K562 (cell line): ENCODE measurements at regions not wholly inside any gene's neighbourhood (a gene's known extent, or its start where the extent isn't known, plus 50 kb on each side); places are given as distances from the start of the nearest gene placed in this dataset.

Experiments used
- ATAC-seq: fragments of 200-7000 bp; cut with Tn5 transposase; 3 replicates; pipeline ENCODE4 v1.9.1; 2020; ENCODE audit warnings: moderate library complexity
- BruUV-seq: library from RNA; stranded (reverse); fragments of 400-500 nt; replicated peaks from 2 replicates; lab custom pipeline; 2021; lab: Mats Ljungman, UMichigan
- CTCF ChIA-PET: fragments of 300-600 bp; formaldehyde crosslinking; extraction: SDS; loops from one replicate; lab custom pipeline; 2021; ENCODE audit warnings: low intra/inter-chr PET ratio; lab: Yijun Ruan, JAX
- POLR2A ChIA-PET: fragments of 300-600, 350-650 bp; sonication (Branson Sonifier 250); formaldehyde crosslinking; extraction: SDS; loops from one replicate; lab custom pipeline; 2021; ENCODE audit warnings: antibody characterized with exemption, inconsistent platforms; lab: Yijun Ruan, JAX
- DNase-seq, 4 experiments: peaks; one replicate each; pipeline versions ENCODE4 v3.0.0 to v3.0.0-alpha.2; 2011 to 2018; ENCODE audit warnings: low spot score in 3 of 4, mixed read lengths in 3 of 4; ENCODE audit errors: extremely low read depth in 1 of 4
- FAIRE-seq: peaks from 2 replicates; lab custom pipeline; 2011; peaks lifted over from hg19 to GRCh38; lab: Jason Lieb, UNC
- H2AFZ ChIP-seq: 2 replicates; pipeline ENCODE4 v1.6.0; 2011; ENCODE audit warnings: low read depth, low read length, control low read depth, inconsistent platforms
- H3K27ac ChIP-seq: fragments of 200-600 bp; 3 replicates; pipeline ENCODE4 v1.8.0; 2011; ENCODE audit warnings: low read depth, mild to moderate bottlenecking, control low read depth, inconsistent platforms, low read length, moderate library complexity, mixed read lengths; ENCODE audit errors: extremely low read depth
- H3K27me3 ChIP-seq, 2 experiments: fragments of 300-600 bp in 1 of 2; 2 replicates in 1 of 2; 3 replicates in 1 of 2; pipeline versions ENCODE4 v1.6.0 to v1.8.0; 2011; ENCODE audit warnings: inconsistent platforms in 2 of 2, low read length in 2 of 2, mild to moderate bottlenecking in 1 of 2, mixed read lengths in 1 of 2, moderate library complexity in 1 of 2; ENCODE audit not compliant: control insufficient read depth in 2 of 2, insufficient read depth in 2 of 2
- H3K36me3 ChIP-seq: fragments of 300-600 bp; 3 replicates; pipeline ENCODE4 v1.8.0; 2011; ENCODE audit warnings: mild to moderate bottlenecking, low read length, inconsistent platforms; ENCODE audit not compliant: control insufficient read depth, insufficient read depth
- H3K4me1 ChIP-seq, 2 experiments: fragments of 200-600 bp in 1 of 2; replicated peaks in 1 of 2; 2 replicates in 1 of 2; 3 replicates in 1 of 2; pipeline versions ENCODE4 v1.5.1 to v1.8.0; 2011; ENCODE audit warnings: inconsistent platforms in 2 of 2, low read length in 2 of 2, mild to moderate bottlenecking in 1 of 2, mixed read lengths in 1 of 2, moderate library complexity in 1 of 2; ENCODE audit not compliant: control insufficient read depth in 2 of 2, insufficient read depth in 2 of 2
- H3K4me2 ChIP-seq: 2 replicates; pipeline ENCODE4 v1.6.1; 2011; ENCODE audit warnings: low read length, control low read depth, inconsistent platforms, mixed read lengths; ENCODE audit not compliant: insufficient read depth
- H3K4me3 ChIP-seq: fragments of 200-600 bp; sonication (generic), shearing (Covaris generic); 2 replicates; pipeline ENCODE4 v1.5.1; 2016; ENCODE audit warnings: control low read depth, inconsistent platforms
- H3K79me2 ChIP-seq: fragments of 200-600 bp; 3 replicates; pipeline ENCODE4 v1.8.0; 2011; ENCODE audit warnings: low read length, inconsistent platforms; ENCODE audit not compliant: control insufficient read depth, insufficient read depth
- H3K9ac ChIP-seq, 2 experiments: 2 replicates each; pipeline versions ENCODE4 v1.6.0 to v1.6.1; 2011; ENCODE audit warnings: low read depth in 2 of 2, low read length in 2 of 2, control low read depth in 1 of 2, inconsistent platforms in 1 of 2, mild to moderate bottlenecking in 1 of 2, mixed read lengths in 1 of 2; ENCODE audit not compliant: insufficient read depth in 1 of 2
- H3K9me1 ChIP-seq: one replicate; pipeline ENCODE4 v1.6.0; 2011; ENCODE audit warnings: inconsistent platforms, mild to moderate bottlenecking, low read length, moderate library complexity; ENCODE audit not compliant: control insufficient read depth, insufficient read depth
- H3K9me3 ChIP-seq: replicated peaks from 2 replicates; pipeline ENCODE4 v1.5.1; 2011; ENCODE audit warnings: low read depth, low read length, inconsistent platforms; ENCODE audit not compliant: control insufficient read depth, insufficient read depth
- H4K20me1 ChIP-seq: replicated peaks from 2 replicates; pipeline ENCODE4 v1.6.1; 2011; ENCODE audit warnings: low read length, inconsistent platforms, mixed read lengths; ENCODE audit not compliant: control insufficient read depth, insufficient read depth
- CBFB ChIP-seq: sonication (generic); formaldehyde crosslinking; IDR thresholded peaks from 2 replicates; pipeline ENCODE4 v1.4.0; 2020; ENCODE audit warnings: mild to moderate bottlenecking, missing genetic modification reagents
- HLTF ChIP-seq: fragments of 450-650 bp; IDR thresholded peaks from 2 replicates; pipeline ENCODE4 v1.6.1; 2016
- KDM5B ChIP-seq: fragments of 200-600 bp; sonication (generic); IDR thresholded peaks from 2 replicates; pipeline ENCODE4 v1.6.1; 2012; ENCODE audit warnings: low read depth, mild to moderate bottlenecking, moderate library complexity, low read length, control low read depth, inconsistent platforms; ENCODE audit not compliant: insufficient replicate concordance
- MAFF ChIP-seq: IDR thresholded peaks from 2 replicates; pipeline ENCODE4 v1.6.1; 2012; ENCODE audit warnings: low read length, improper control_type of control experiment
- RBM22 ChIP-seq: fragments of 200-400 bp; formaldehyde crosslinking; IDR thresholded peaks from 2 replicates; pipeline ENCODE4 v1.6.1; 2018; ENCODE audit warnings: low read length, low read depth; ENCODE audit not compliant: poor library complexity, severe bottlenecking
- RBM39 ChIP-seq: fragments of 200-400 bp; formaldehyde crosslinking; optimal IDR thresholded peaks from 2 replicates; pipeline ENCODE3; 2018; ENCODE audit warnings: low read depth, low read length
- YBX1 ChIP-seq: fragments of 450-650 bp; IDR thresholded peaks from 2 replicates; pipeline ENCODE4 v1.7.1; 2016; ENCODE audit warnings: mild to moderate bottlenecking
- ZNF253 ChIP-seq: fragments of 250-450 bp; sonication (Bioruptor Pico); conservative IDR thresholded peaks from 2 replicates; pipeline ENCODE4 v1.6.1; 2021; ENCODE audit warnings: mild to moderate bottlenecking
- ZNF79 ChIP-seq: fragments of 250-450 bp; sonication (Bioruptor Pico); IDR thresholded peaks from 2 replicates; pipeline ENCODE4 v1.4.0; 2020; ENCODE audit warnings: low read depth, mild to moderate bottlenecking, moderate library complexity
- WGBS: fragments of 100-300 bp; shearing (Covaris generic); methylation state at CpG from one replicate; pipeline ENCODE4 v1.1.6; 2016; ENCODE audit warnings: low coverage, mixed read lengths; ENCODE audit not compliant: insufficient coverage; ENCODE audit errors: missing lambda C conversion rate; 5-methylcytosine and 5-hydroxymethylcytosine counted together
- in situ Hi-C: fragments of 300-500 bp; cut with MboI; formaldehyde crosslinking; loops from 4 replicates; pipeline ENCODE4 v1.15.0; 2018; ENCODE audit warnings: inconsistent platforms, mixed read lengths
- intact Hi-C: fragments of 100-400 bp; cut with micrococcal nuclease; formaldehyde crosslinking; loops from 2 replicates; pipeline ENCODE4 v1.14.2; 2022
- TF ChIP-seq, protein P1 (sequence below): sonication (generic); formaldehyde crosslinking; IDR thresholded peaks from 2 replicates; pipeline ENCODE4 v1.8.1; 2023; ENCODE audit warnings: mild to moderate bottlenecking, missing genetic modification reagents
- TF ChIP-seq, protein P2 (sequence below): fragments of 200-800 bp; sonication (Bioruptor generic); IDR thresholded peaks from 2 replicates; pipeline ENCODE4 v1.6.1; 2016; ENCODE audit warnings: missing genetic modification characterization, missing compliant biosample characterization
- TF ChIP-seq, protein P3 (sequence below): fragments of 250-450 bp; sonication (Bioruptor Pico); IDR thresholded peaks from 2 replicates; pipeline ENCODE4 v1.5.0; 2020; ENCODE audit warnings: mild to moderate bottlenecking, borderline replicate concordance

DNA sequence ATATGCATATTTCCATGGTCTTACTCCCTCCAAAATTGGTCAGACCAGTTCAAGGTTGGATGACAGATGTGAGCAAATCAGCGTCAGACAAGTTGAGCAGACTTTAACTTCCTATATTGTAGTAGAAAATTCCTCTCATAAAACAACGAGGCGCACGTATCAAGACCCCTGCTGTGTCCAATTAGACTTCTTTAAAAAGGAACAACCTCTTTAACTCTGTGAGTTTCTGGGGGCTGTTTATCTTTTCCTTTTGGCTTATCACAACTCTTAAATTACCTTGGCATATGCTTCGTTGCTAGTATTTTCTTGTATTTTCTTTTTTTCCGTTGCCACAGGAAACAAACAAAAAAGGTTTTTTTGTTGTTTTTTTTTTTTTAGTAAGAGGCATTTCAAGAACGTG lies 398.2 kb upstream of the WWC1 start (continued):
- TF ChIP-seq, protein P1, sequence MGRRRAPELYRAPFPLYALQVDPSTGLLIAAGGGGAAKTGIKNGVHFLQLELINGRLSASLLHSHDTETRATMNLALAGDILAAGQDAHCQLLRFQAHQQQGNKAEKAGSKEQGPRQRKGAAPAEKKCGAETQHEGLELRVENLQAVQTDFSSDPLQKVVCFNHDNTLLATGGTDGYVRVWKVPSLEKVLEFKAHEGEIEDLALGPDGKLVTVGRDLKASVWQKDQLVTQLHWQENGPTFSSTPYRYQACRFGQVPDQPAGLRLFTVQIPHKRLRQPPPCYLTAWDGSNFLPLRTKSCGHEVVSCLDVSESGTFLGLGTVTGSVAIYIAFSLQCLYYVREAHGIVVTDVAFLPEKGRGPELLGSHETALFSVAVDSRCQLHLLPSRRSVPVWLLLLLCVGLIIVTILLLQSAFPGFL (CRISPR knock-in tag): no peak
- TF ChIP-seq HLTF (no peak), YBX1 (no peak), KDM5B (no peak), RBM39 (no peak)
- TF ChIP-seq, all 486 proteins: peak for 0

DNA sequence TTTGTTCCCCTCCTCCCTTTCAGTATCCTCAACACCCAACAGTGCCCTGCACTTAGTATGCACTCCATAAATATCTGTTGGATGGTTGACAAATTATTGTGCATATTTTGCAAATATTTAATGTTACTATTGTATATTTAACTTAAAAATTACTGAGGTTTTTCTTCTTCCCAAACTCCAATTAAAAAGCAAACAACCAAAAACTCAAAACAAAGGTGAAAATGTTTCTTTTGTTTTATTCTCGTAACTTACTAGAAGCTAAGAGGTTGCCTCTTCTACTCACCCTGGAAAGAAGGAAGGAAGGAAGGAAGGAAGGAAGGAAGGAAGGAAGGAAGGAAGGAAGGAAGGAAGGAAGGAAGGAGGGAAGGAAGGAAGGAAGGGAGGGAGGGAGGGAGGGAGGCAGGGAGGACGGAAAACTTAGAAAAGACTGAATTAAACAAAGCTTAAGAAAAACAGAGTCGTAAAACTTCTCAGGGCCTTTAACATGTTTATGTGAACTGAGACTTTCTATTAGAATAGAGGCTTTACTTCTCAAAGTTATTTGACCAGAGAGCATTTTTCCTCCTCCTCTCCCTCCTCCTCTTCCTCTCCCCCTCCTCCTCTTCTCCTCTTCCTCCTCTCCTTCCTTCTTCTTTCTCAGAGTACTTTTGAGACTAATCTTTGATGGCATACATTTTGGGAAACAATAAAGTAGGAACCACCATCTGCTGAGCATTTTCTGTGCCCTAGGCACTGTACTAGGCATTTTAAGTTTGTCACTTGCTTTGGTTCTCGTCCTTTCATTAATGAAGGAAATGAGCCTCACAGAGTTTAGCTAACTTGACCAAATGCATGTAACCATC lies 396.6 kb upstream of the WWC1 start:
- no peak for FAIRE-seq

More for the DNA sequence above, 396.6 kb upstream of the WWC1 start:
- WGBS: 0% methylated on average over 3 of the region's 4 CpGs
- Histone ChIP-seq H3K79me2 (no peaks in the 10 kb centered on the region), H2AFZ (no peak overlapping the region), H3K36me3 (no peaks in the 10 kb centered on the region), H3K4me1 (no peaks in the 10 kb centered on the region), H3K4me2 (no peak overlapping the region), H3K9ac (no peak overlapping the region), H4K20me1 (no peaks in the 10 kb centered on the region), H3K27ac (no peak overlapping the region), H3K4me3 (no peak overlapping the region), H3K9me1 (no peaks in the 10 kb centered on the region), H3K27me3 (no peaks in the 10 kb centered on the region), H3K9me3 (no peaks in the 10 kb centered on the region)
- CTCF ChIA-PET: no interaction called here
- in situ Hi-C loops: no loop called here
- TF ChIP-seq ZNF79 (CRISPR knock-in tag): no peak
- no peak for TF ChIP-seq RBM22
- no peak for TF ChIP-seq ZNF253 (CRISPR knock-in tag)
- TF ChIP-seq, protein P2, sequence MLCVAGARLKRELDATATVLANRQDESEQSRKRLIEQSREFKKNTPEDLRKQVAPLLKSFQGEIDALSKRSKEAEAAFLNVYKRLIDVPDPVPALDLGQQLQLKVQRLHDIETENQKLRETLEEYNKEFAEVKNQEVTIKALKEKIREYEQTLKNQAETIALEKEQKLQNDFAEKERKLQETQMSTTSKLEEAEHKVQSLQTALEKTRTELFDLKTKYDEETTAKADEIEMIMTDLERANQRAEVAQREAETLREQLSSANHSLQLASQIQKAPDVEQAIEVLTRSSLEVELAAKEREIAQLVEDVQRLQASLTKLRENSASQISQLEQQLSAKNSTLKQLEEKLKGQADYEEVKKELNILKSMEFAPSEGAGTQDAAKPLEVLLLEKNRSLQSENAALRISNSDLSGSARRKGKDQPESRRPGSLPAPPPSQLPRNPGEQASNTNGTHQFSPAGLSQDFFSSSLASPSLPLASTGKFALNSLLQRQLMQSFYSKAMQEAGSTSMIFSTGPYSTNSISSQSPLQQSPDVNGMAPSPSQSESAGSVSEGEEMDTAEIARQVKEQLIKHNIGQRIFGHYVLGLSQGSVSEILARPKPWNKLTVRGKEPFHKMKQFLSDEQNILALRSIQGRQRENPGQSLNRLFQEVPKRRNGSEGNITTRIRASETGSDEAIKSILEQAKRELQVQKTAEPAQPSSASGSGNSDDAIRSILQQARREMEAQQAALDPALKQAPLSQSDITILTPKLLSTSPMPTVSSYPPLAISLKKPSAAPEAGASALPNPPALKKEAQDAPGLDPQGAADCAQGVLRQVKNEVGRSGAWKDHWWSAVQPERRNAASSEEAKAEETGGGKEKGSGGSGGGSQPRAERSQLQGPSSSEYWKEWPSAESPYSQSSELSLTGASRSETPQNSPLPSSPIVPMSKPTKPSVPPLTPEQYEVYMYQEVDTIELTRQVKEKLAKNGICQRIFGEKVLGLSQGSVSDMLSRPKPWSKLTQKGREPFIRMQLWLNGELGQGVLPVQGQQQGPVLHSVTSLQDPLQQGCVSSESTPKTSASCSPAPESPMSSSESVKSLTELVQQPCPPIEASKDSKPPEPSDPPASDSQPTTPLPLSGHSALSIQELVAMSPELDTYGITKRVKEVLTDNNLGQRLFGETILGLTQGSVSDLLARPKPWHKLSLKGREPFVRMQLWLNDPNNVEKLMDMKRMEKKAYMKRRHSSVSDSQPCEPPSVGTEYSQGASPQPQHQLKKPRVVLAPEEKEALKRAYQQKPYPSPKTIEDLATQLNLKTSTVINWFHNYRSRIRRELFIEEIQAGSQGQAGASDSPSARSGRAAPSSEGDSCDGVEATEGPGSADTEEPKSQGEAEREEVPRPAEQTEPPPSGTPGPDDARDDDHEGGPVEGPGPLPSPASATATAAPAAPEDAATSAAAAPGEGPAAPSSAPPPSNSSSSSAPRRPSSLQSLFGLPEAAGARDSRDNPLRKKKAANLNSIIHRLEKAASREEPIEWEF (CRISPR knock-in tag): no peak
- TF ChIP-seq, protein P3, sequence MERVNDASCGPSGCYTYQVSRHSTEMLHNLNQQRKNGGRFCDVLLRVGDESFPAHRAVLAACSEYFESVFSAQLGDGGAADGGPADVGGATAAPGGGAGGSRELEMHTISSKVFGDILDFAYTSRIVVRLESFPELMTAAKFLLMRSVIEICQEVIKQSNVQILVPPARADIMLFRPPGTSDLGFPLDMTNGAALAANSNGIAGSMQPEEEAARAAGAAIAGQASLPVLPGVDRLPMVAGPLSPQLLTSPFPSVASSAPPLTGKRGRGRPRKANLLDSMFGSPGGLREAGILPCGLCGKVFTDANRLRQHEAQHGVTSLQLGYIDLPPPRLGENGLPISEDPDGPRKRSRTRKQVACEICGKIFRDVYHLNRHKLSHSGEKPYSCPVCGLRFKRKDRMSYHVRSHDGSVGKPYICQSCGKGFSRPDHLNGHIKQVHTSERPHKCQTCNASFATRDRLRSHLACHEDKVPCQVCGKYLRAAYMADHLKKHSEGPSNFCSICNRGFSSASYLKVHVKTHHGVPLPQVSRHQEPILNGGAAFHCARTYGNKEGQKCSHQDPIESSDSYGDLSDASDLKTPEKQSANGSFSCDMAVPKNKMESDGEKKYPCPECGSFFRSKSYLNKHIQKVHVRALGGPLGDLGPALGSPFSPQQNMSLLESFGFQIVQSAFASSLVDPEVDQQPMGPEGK: no peak
- TF ChIP-seq MAFF: no peak
- no peak for TF ChIP-seq CBFB (CRISPR knock-in tag)
- intact Hi-C loops: no loop called here
- POLR2A ChIA-PET: no interaction called here
- no peak for ATAC-seq
- BruUV-seq: no TSS peak
- DNase-seq: no peak
